GM12891 (cell line): ENCODE measurements at regions not wholly inside any gene's neighbourhood (a gene's known extent, or its start where the extent isn't known, plus 50 kb on each side); places are given as distances from the start of the nearest gene placed in this dataset.

ENCODE experiments used
- DNase-seq: peaks from one replicate; pipeline ENCODE4 v3.0.0; 2011; ENCODE audit warnings: low spot score; ENCODE audit not compliant: insufficient read length
- FAIRE-seq: peaks from 2 replicates; lab custom pipeline; 2011; peaks lifted over from hg19 to GRCh38; lab: Jason Lieb, UNC
- PAX5 ChIP-seq: IDR thresholded peaks from 2 replicates; pipeline ENCODE4 v1.6.1; 2011; ENCODE audit warnings: low read length, moderate library complexity, mild to moderate bottlenecking; ENCODE audit not compliant: insufficient read depth, severe bottlenecking
- POLR2A ChIP-seq: IDR thresholded peaks from 2 replicates; pipeline ENCODE4 v1.6.1; 2011; ENCODE audit warnings: low read depth, low read length, control low read depth
- POLR2AphosphoS5 ChIP-seq: IDR thresholded peaks from 2 replicates; pipeline ENCODE4 v1.6.1; 2011; ENCODE audit warnings: low read depth, low read length, control low read depth
- POU2F2 ChIP-seq: IDR thresholded peaks from 2 replicates; pipeline ENCODE4 v1.6.1; 2011; ENCODE audit warnings: low read depth, mild to moderate bottlenecking, control low read depth, low read length, moderate library complexity
- SPI1 ChIP-seq: IDR thresholded peaks from 2 replicates; pipeline ENCODE4 v1.6.1; 2011; ENCODE audit warnings: low read depth, low read length, control low read depth
- TAF1 ChIP-seq: IDR thresholded peaks from 2 replicates; pipeline ENCODE4 v1.6.1; 2011; ENCODE audit warnings: low read depth, low read length, control low read depth

GRCh38 chr18:67243799-67244587 is 272.5 kb downstream of the DSEL start:
- no peak for DNase-seq
- FAIRE-seq = no peak

GRCh38 chr18:67242001-67242400 is 274.5 kb downstream of the DSEL start:
- DNase-seq = no peak
- FAIRE-seq = no peak
- TF ChIP-seq PAX5 (no peak), POLR2AphosphoS5 (no peak), POLR2A (no peak), POU2F2 (no peak), TAF1 (no peak)

More at GRCh38 chr18:67243799-67244587, 272.5 kb downstream of the DSEL start:
- no peak for TF ChIP-seq POLR2A
- no peak for TF ChIP-seq POU2F2
- TF ChIP-seq SPI1 = no peak
- no peak for TF ChIP-seq TAF1
- no peak for TF ChIP-seq PAX5
- no peak for TF ChIP-seq POLR2AphosphoS5

GRCh38 chr18:67241299-67241698 is 275.2 kb downstream of the DSEL start:
- TF ChIP-seq SPI1 (no peak), POLR2A (no peak), POLR2AphosphoS5 (no peak), PAX5 (no peak), TAF1 (no peak), POU2F2 (no peak)
- DNase-seq (no peak), FAIRE-seq (no peak)

DNA sequence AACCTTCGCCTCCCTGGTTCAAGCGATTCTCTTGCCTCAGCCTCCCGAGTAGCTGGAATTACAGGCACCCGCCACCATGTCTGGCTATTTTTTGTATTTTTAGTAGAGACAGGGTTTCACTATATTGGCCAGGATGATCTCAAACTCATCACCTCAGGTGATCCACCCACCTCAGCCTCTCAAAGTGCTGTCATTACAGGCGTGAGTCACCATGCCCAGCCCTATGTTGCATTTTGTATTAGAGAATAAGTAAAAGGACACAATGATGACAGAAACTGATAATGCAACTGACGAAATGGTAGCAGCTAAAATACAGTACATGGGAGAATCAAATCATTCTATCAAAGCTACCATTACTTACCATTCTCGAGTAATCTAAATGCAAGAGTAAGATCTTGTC is 276.7 kb downstream of the DSEL start:
- no peak for FAIRE-seq
- DNase-seq = no peak
- TF ChIP-seq PAX5 = no peak
- TF ChIP-seq POLR2AphosphoS5 = no peak
- TF ChIP-seq SPI1 = no peak
- TF ChIP-seq TAF1 = no peak
- TF ChIP-seq POU2F2 = no peak
- no peak for TF ChIP-seq POLR2A

DNA sequence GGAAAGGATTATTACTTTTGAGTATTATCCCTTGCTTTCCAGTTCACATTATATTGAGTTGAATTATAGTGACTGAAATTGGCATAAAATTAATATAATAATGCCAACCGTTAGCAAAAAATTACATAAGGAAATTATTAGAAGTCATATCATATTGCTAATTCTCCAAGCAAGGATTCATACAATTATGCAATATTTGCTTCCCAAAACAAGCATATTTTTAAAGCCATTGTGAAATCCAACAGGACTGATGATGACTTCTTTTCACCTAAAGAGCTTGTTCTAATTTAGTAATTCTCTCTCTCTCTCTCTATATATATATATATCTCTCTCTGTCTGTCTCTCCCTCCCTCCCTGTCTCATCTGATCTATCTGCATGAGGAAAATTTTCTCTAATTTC is 283.5 kb downstream of the DSEL start:
- TF ChIP-seq POLR2AphosphoS5 = no peak
- TF ChIP-seq SPI1 = no peak
- no peak for TF ChIP-seq PAX5
- TF ChIP-seq TAF1 = no peak
- TF ChIP-seq POLR2A = no peak
- no peak for TF ChIP-seq POU2F2
- no peak for FAIRE-seq
- no peak for DNase-seq

DNA sequence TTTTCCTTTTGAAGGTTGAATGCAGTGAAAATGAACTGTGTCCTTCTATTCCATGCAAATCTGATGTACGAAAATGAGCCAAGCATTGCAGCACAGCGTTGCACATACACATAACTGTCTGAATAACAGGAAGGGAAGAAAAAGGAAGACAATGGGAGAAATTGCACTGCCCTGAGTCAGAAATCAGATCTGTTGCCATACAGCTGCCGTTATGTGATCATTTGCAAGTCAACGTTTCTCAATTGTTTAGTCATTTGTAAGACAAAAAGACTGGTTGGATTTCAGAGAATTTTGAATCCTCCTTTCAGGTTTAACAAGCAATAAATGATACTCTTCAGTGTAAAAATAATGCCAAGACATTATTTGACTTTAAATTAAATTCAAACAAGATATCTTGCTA is 284.1 kb downstream of the DSEL start:
- DNase-seq = no peak
- FAIRE-seq = no peak
- TF ChIP-seq SPI1 (no peak), POLR2AphosphoS5 (no peak), POLR2A (no peak), POU2F2 (no peak), TAF1 (no peak), PAX5 (no peak)

DNA sequence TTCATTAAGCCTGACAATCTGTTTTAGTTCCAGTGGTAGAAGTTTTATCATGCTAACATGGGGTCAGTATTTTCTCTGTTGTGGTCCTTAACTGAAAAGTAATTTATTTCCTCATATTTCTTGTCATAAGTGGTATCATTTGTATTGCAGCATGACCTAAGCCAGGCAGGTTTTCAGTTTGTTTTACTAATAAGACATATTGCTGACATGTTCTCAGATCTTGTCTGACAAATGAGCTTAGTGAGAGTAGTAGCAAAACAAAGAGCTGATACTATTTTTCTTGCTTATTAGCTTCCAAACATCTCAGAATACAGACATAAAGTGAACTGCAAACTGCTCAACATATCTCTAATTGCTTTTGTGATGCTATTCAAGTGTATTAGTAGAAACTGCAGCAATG is 293.6 kb downstream of the DSEL start:
- no peak for DNase-seq
- TF ChIP-seq PAX5 (no peak), POLR2A (no peak), POLR2AphosphoS5 (no peak), SPI1 (no peak), TAF1 (no peak)
- no peak for FAIRE-seq

DNA sequence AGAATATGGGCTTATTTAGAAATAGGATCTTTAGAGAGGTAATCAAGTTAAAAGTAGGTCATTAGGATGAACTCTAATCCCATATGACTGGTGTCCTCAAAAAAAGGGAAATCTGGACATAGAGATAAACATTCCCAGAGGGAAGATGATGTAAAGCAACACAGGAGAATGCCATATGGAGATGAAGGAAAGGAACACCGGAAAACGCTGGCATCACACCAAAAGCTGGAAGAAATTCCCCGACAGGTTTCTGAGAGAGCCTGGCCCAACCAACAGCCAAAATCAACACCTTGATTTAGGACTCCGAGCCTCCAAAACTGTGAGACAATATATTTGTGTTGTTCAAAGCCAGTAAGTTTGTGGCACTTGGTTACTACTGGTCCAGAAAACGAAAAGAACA is 296.7 kb downstream of the DSEL start:
- DNase-seq (no peak), FAIRE-seq (no peak)
- TF ChIP-seq POU2F2 (no peak), POLR2A (no peak), PAX5 (no peak), SPI1 (no peak), POLR2AphosphoS5 (no peak), TAF1 (no peak)

- DNase-seq (no peak), FAIRE-seq (no peak)
- TF ChIP-seq POLR2AphosphoS5 = no peak
- no peak for TF ChIP-seq POU2F2
- TF ChIP-seq POLR2A = no peak
- TF ChIP-seq TAF1 = no peak
- no peak for TF ChIP-seq PAX5
- TF ChIP-seq SPI1 = no peak
Observed at GRCh38 chr18:67218556-67218955, 298.0 kb downstream of the DSEL start.

GRCh38 chr18:67217551-67218166 is 298.9 kb downstream of the DSEL start:
- TF ChIP-seq POLR2A = no peak
- TF ChIP-seq TAF1 = no peak
- no peak for TF ChIP-seq POU2F2
- no peak for TF ChIP-seq POLR2AphosphoS5
- no peak for TF ChIP-seq PAX5
- no peak for TF ChIP-seq SPI1
- peak; percentile 60 for FAIRE-seq
- peak; percentile 24 for DNase-seq
